ENCODE measurements at regions not wholly inside any gene's neighbourhood (a gene's known extent, or its start where the extent isn't known, plus 50 kb on each side); places are given as distances from the start of the nearest gene placed in this dataset.
"Not testable (repeated sequence)": the region's sequence is repeated elsewhere in the genome, so short reads cannot be mapped to it uniquely, and the experiment has no call there.

GRCh38 chr15:20407553-20407952, 134.0 kb downstream of the GOLGA6L6 start:
- in situ Hi-C loops (cut with HindIII; ENCODE audit: low pct_unique_long_range_greater_than_20kb, low sequenced_read_pairs), result no loop called here
- ATAC-seq (no peak), DNase-seq (ENCODE audit: low read depth, low spot score) (no peak)
- H3K4me3 ChIP-seq (ENCODE audit: low read depth in 2 of 2, low read length in 2 of 2), result no peak overlapping the region
- no peaks in the 10 kb centered on the region for H3K4me1 ChIP-seq (ENCODE audit: control insufficient read depth, insufficient read depth, low read length)
- H3K36me3 ChIP-seq (ENCODE audit: control insufficient read depth, insufficient read depth, low read length), result no peaks in the 10 kb centered on the region
- H3K9me3 ChIP-seq (ENCODE audit: control insufficient read depth, insufficient read depth, low read depth, low read length), result 0 out of 2 replicates have a peak, but pooled peaks cover 3% of the 10 kb centered on the region
- no TSS peak for BruUV-seq (replicated peaks)
- no peak overlapping the region for H3K27ac ChIP-seq (ENCODE audit: low read length)
- no peaks in the 10 kb centered on the region for H3K27me3 ChIP-seq (ENCODE audit: control insufficient read depth, insufficient read depth, low read length)
- intact Hi-C loops (cut with micrococcal nuclease; ENCODE audit: unreplicated experiment), result no loop called here
- ChIA-PET CTCF (no interaction called here), POLR2A (no interaction called here)
- TF ChIP-seq SIN3A (IDR thresholded peaks at IDR 0.05; ENCODE audit: borderline replicate concordance, insufficient read depth, low read depth, low read length), result no peak

- H3K27ac ChIP-seq (ENCODE audit: low read length); CTCF ChIA-PET; in situ Hi-C loops (cut with HindIII; ENCODE audit: low pct_unique_long_range_greater_than_20kb, low sequenced_read_pairs); DNase-seq (ENCODE audit: low read depth, low spot score); H3K4me3 ChIP-seq (ENCODE audit: low read depth in 2 of 2, low read length in 2 of 2); H3K27me3 ChIP-seq (ENCODE audit: control insufficient read depth, insufficient read depth, low read length); intact Hi-C loops (cut with micrococcal nuclease; ENCODE audit: unreplicated experiment); H3K4me1 ChIP-seq (ENCODE audit: control insufficient read depth, insufficient read depth, low read length); POLR2A ChIA-PET; H3K36me3 ChIP-seq (ENCODE audit: control insufficient read depth, insufficient read depth, low read length); H3K9me3 ChIP-seq (ENCODE audit: control insufficient read depth, insufficient read depth, low read depth, low read length); BruUV-seq (replicated peaks); ATAC-seq: not testable (repeated sequence)
Observed at GRCh38 chr15:20404571-20404970, 137.0 kb downstream of the GOLGA6L6 start.

- H3K4me3 ChIP-seq (ENCODE audit: low read depth in 2 of 2, low read length in 2 of 2); H3K27me3 ChIP-seq (ENCODE audit: control insufficient read depth, insufficient read depth, low read length); H3K36me3 ChIP-seq (ENCODE audit: control insufficient read depth, insufficient read depth, low read length); POLR2A ChIA-PET; ATAC-seq; DNase-seq (ENCODE audit: low read depth, low spot score); BruUV-seq (replicated peaks); intact Hi-C loops (cut with micrococcal nuclease; ENCODE audit: unreplicated experiment); in situ Hi-C loops (cut with HindIII; ENCODE audit: low pct_unique_long_range_greater_than_20kb, low sequenced_read_pairs); H3K4me1 ChIP-seq (ENCODE audit: control insufficient read depth, insufficient read depth, low read length); H3K9me3 ChIP-seq (ENCODE audit: control insufficient read depth, insufficient read depth, low read depth, low read length); H3K27ac ChIP-seq (ENCODE audit: low read length); CTCF ChIA-PET: not testable (repeated sequence)
Observed at GRCh38 chr15:20402586-20402985, 139.0 kb downstream of the GOLGA6L6 start.

- H3K4me3 ChIP-seq (ENCODE audit: low read depth in 2 of 2, low read length in 2 of 2); BruUV-seq (replicated peaks); H3K27me3 ChIP-seq (ENCODE audit: control insufficient read depth, insufficient read depth, low read length); POLR2A ChIA-PET; H3K4me1 ChIP-seq (ENCODE audit: control insufficient read depth, insufficient read depth, low read length); in situ Hi-C loops (cut with HindIII; ENCODE audit: low pct_unique_long_range_greater_than_20kb, low sequenced_read_pairs); H3K9me3 ChIP-seq (ENCODE audit: control insufficient read depth, insufficient read depth, low read depth, low read length); CTCF ChIA-PET; DNase-seq (ENCODE audit: low read depth, low spot score); H3K27ac ChIP-seq (ENCODE audit: low read length); intact Hi-C loops (cut with micrococcal nuclease; ENCODE audit: unreplicated experiment); ATAC-seq; H3K36me3 ChIP-seq (ENCODE audit: control insufficient read depth, insufficient read depth, low read length): not testable (repeated sequence)
Observed at GRCh38 chr15:20401058-20401457, 140.5 kb downstream of the GOLGA6L6 start.

- intact Hi-C loops (cut with micrococcal nuclease; ENCODE audit: unreplicated experiment); POLR2A ChIA-PET; H3K4me3 ChIP-seq (ENCODE audit: low read depth in 2 of 2, low read length in 2 of 2); H3K36me3 ChIP-seq (ENCODE audit: control insufficient read depth, insufficient read depth, low read length); CTCF ChIA-PET; in situ Hi-C loops (cut with HindIII; ENCODE audit: low pct_unique_long_range_greater_than_20kb, low sequenced_read_pairs); BruUV-seq (replicated peaks); H3K27me3 ChIP-seq (ENCODE audit: control insufficient read depth, insufficient read depth, low read length); ATAC-seq; H3K4me1 ChIP-seq (ENCODE audit: control insufficient read depth, insufficient read depth, low read length); H3K9me3 ChIP-seq (ENCODE audit: control insufficient read depth, insufficient read depth, low read depth, low read length); H3K27ac ChIP-seq (ENCODE audit: low read length); DNase-seq (ENCODE audit: low read depth, low spot score): not testable (repeated sequence)
Observed at GRCh38 chr15:20398680-20399079, 142.9 kb downstream of the GOLGA6L6 start.

GRCh38 chr15:20388161-20388560, 153.4 kb downstream of the GOLGA6L6 start:
- H3K4me3 ChIP-seq (ENCODE audit: low read depth in 2 of 2, low read length in 2 of 2); H3K27me3 ChIP-seq (ENCODE audit: control insufficient read depth, insufficient read depth, low read length); ATAC-seq; H3K27ac ChIP-seq (ENCODE audit: low read length); in situ Hi-C loops (cut with HindIII; ENCODE audit: low pct_unique_long_range_greater_than_20kb, low sequenced_read_pairs); DNase-seq (ENCODE audit: low read depth, low spot score); CTCF ChIA-PET; H3K36me3 ChIP-seq (ENCODE audit: control insufficient read depth, insufficient read depth, low read length); H3K4me1 ChIP-seq (ENCODE audit: control insufficient read depth, insufficient read depth, low read length); intact Hi-C loops (cut with micrococcal nuclease; ENCODE audit: unreplicated experiment); BruUV-seq (replicated peaks); POLR2A ChIA-PET: not testable (repeated sequence)
- H3K9me3 ChIP-seq (ENCODE audit: control insufficient read depth, insufficient read depth, low read depth, low read length), result peaks cover 11% of the 10 kb centered on the region

All from Panc1 (cell line).